Amygdala (tissue), 56 donors: ENCODE measurements at regions not wholly inside any gene's neighbourhood (a gene's known extent, or its start where the extent isn't known, plus 50 kb on each side); places are given as distances from the start of the nearest gene placed in this dataset.

Source experiments
- DNase-seq, 56 donors: peaks; one replicate each; lab custom pipeline; 2025; lab: John Stamatoyannopoulos, UW

DNA sequence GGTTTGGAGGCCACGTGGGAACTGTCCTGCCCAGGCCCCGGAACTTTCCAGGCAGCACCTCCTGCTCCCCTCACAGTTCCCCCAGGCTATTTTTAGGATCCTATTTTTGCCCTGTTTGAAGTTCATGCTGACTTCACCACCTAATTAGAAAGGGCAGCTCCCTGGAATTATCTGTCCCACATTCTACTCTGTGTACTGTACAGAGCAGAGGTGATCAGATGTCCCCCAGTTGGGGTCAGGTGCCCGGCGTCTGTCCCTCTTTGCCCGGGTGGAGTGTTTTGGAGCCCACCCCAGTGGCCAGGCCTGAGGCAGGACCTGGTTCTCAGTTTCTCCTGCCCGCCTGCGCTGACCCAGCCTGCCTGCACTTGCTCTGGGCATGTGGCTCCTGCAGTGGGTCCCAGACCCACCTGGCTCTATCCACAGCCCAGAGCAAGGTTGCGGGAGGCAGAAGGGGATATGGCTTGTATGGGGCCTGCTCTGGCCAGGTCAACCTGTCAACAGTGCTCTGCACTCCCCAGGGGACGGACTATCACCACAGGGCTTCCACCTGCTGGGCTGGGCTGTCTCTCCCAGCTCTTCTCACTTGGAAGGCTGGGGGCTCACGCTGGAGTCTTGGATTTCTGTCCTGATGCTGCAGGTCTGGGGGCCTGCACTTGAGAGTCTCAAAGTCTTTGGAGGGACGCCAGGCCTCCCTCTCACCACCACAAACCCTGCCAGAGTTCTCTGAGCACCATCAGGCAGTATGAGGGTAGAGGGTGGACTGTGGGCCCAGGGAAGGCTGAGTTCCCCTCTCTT, 268.3 kb downstream of the GADD45G start:
- DNase-seq, result no peak

GRCh38 chr9:89873801-89874200, 269.0 kb downstream of the GADD45G start:
- no peak for DNase-seq

DNA sequence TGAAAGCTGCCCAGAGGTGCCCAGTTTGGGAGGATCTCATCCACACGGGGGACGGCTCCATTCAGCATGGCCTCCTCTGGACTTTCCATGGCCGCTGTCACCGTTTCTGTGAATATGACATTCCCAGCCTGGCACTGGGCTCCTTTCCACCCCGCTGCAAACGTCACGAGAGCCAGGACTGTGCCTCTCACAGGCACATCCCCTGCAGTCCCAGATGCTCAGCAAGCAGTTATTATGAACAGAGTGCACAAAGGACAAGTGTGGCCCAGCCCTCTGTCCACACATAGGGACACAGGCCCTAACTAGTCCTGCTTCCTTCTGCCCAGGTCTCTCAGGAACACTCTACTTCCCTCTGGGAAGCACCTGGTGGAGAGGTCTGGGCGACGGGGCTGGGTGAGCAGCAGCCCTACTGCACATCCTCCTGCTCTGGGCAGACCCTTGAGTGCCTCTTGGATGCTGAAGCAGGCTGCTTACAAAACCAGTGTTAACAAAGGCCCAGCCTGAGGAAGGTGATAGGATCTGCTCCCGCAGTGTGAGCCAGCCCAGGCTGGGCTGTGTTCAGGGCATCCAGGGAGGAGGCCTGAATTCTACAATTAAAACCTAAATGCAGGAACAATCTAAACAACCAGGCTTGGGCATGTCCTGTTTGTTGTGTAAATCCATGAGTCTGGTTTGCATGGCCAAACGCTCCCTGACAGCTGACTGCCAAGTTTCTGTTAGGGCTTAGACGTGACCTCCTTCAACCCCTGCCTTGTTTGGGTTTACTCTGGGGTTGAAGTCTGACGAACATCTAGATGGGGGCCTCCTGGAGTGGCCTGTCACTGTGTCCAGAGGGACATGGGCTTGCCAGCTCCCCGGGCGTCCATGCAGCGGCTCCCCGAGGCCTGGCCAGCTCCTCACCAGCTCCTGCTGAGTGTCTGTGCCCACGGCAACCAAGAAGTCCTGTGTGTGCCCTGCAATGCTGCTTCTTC, 269.8 kb downstream of the GADD45G start:
- peak in 6 of 56 donors; percentile 7 to 16 (median 10) for DNase-seq

- DNase-seq, result no peak
Measured at GRCh38 chr9:89877051-89878002, 272.5 kb downstream of the GADD45G start.

- DNase-seq, result no peak
Measured at GRCh38 chr9:89878003-89878411, 273.2 kb downstream of the GADD45G start.

GRCh38 chr9:89878687-89879086, 273.9 kb downstream of the GADD45G start:
- DNase-seq, result peak in 4 of 56 donors; percentile 8 to 24 (median 22)

DNA sequence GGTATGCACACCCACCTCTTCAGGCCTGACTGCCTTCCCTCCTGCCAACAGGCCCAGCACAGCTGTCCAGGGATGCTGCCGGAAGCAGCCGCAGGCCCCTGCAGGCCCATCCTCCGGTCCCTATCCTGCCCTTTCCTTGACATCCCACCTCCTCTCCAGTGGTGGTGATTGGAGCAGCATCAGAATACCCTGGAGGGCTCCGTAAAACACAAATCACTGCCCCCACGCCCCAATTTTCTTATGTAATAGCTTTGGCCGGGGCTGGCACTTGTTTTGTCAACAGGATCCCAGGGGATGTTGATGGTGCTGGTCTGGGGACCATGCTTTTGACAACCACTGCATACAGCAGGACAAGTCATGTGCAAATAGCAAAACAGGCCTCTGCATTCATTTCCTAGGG, 274.5 kb downstream of the GADD45G start:
- no peak for DNase-seq

DNA sequence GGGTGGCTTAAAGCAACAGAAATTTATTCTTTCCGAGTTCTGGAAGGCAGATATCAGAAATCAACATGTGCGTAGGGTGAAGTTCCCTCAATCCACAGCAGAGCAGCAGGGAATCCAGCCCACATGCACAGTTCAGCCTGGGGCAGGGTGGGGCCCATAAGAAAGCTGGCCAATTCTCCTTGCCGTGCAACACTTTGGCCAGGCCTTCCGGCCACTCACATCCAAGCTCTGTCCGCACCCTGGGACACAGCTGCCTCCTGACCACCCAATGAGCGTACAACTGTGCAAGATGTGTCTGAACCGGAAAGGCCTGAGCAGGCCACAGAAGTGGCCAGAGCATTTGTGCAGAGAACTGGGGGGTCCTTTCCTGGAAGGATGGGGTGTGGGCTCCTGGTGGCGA, 274.9 kb downstream of the GADD45G start:
- no peak for DNase-seq

DNA sequence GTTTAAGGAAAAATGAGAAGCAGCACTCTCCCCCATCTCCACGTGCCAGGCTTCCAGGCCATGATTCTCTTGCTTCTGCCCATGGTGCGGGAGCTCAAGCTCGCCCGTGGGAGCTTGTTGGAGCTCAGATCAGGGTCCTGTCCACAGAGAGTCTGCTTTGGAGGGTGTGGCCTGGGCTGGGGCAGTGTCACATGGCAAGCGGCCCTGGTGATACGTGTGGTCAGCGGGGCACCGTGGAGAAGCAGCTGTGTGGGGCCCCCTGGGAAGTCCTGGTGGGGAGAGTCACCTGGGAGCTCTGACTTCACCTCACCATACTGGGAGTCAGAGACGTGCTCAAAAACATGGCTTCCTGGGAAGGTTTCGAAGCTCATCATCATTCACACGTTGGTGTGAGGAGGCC, 275.3 kb downstream of the GADD45G start:
- DNase-seq, result no peak

DNA sequence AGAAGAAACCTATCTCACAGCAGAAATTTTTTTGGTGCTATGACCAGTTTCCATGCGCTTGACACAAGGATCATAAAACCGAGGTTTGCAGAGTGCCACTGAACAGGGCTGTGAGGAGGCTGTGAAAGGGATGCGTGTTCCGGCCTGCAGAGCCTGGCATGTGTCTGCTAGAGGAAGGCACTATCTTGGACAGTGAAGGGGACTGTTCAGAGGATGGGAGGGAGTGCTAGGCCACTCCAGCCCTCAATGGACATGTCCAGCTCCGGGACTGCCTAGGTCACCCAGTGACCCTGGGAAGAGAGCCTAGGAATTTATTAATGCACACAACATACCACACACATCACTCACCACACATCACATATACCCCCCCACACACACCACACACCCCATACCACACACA, 275.9 kb downstream of the GADD45G start:
- DNase-seq, result no peak

- DNase-seq, result no peak
Measured at GRCh38 chr9:89881431-89881830, 276.6 kb downstream of the GADD45G start.

DNA sequence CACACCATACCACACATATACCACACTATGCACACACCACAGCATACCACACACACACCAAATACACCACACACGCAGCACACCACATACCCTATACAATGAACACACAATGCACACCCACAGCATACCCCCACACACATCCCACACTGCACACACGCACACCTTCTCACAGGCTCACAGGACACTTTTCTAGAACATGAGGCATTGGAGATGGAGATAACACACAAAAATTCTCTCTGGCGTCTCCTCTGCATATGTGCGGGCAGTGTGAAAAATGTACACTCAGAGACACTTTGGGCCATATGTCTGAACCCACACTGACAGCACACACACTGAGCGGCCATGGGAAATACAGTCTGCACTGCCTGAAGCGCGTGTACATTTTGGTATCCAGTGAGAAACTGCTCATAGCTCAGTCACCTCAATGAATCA, 278.1 kb downstream of the GADD45G start:
- DNase-seq, result no peak

DNA sequence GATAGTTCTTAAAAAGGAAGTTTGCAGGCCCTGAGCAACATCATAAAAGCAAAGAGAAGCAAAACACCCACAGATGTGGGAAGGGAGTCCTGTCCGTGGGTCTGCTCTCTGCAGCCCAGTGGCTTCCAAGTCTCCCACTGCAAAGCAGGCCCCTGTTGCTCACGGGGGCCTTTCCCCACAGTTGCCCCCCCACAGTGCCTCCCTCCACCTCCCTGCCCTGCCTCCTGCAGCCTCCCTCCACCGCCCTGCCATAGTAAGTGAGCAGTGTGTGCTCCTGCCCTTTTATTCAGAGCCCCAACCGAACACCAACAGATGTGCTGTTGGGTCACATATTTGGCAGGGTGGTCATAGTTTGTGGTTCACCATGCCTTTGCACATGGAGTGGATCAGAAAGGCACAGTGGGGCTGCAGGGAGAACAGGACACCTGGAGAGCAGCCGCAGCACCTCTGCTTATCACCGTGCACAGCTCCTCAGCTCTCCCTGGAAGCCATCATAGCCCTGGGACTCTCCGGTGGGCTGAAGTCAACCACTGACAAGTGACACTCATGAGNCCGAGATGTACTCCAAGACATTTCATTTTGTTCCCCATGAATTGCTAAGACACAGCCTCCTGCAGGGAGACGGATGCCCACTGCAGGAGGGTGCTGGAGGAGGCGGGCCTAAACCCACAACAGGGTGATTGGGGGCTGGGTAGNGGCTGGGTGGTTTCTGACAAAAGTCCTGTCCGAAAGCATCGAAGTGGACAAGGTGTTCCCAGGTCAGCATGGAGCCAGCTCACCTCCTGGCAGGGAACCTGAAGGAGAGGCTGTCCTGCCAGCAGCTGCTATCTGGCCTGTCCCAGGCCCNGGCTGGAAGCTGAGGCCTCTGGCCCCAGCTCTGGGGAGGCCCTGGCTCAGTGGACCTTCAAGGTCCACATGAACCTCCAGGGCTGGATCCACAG, 278.9 kb downstream of the GADD45G start:
- DNase-seq, result no peak

DNA sequence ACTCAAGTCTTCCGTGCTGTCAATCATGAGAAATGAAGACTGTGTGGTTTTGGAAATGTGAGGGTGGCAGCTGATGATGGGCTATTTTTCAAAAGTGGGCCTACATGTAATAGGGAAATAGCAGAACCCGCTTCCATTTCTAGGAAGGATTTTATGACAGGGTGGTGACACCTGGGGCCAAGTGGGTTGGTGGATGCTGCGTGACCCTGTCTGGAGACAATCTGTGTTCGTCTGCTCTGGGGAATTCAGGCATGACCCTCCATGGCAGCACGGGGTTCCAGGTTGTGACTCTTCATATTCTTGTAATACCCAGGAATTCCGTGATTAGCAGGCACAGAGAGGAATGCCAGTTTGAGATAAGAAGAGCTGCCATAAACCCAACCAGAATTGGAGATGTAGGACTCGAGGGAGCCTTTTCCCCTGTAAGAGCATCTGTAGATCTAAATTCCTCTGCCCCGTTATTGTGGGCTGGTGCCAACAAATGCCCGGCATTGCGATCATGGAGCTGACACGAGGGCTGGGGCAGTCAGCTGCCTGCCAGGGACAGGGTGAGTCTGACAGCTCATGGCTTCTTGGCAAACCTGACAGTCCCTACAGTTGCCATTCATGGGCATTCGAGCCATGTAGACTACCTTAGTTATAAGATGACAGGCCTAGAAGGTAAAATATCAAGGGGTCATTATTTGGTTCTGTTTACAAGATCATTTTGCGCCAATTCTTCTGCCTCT, 279.7 kb downstream of the GADD45G start:
- DNase-seq, result no peak

GRCh38 chr9:89885156-89885555, 280.3 kb downstream of the GADD45G start:
- no peak for DNase-seq

- DNase-seq, result no peak
Measured at GRCh38 chr9:89886281-89886700, 281.5 kb downstream of the GADD45G start.

DNA sequence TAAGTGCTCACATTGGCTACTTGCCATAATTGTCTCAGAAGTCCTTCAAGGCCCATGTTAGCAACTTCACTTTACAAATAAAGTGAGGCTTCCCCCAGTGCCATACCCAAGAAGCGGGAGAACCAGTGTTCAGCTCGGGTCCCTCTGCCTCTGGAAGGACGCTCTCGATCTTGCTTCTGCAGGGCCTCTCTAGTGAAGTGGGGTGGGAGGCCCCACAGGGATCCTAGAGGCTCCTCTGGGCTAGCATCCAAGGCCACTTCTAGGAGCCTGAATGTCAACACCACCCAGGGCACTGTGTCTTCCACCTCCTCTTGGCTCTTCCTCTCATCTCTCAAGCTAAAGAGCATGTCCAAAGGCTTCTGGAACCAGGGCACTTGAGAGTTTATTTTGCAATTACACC, 282.5 kb downstream of the GADD45G start:
- DNase-seq, result no peak

- no peak for DNase-seq
Measured at GRCh38 chr9:89888233-89888632, 283.4 kb downstream of the GADD45G start.
